ENCODE measurements at regions not wholly inside any gene's neighbourhood (a gene's known extent, or its start where the extent isn't known, plus 50 kb on each side); places are given as distances from the start of the nearest gene placed in this dataset.

DNA sequence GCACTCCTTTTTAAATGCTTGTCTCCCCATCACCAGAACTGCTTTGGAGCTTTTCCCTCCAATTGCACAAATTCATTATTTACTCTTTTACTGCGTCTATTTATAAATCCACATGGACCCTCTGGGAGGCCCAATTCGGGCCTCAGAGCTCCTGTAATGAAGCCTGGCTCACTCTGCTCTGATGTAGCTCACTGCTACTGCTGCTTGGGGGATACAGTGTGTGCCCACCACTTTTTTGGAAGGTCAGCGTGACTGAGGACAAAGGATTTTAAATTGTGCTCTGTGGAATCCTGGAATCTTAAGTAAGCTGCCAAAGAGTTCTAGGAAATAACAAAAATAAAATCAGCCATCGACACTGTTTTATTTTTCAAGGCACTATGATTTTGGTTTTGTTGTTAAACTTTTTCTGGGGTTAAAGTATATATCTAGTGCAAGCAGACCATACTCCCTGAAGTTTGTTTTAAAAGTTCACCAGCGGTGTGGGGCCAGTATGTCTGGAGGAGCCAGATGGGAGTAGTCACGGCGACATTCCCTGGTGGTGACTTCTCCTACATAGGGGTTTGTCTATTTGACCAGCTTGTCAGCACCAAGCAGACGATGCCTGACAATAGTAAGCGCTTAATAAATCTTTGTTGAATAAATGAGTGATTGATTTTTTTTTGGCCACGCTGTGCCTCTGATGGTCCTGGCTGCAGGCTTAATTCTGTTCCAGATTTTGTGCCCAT lies 142.8 kb downstream of the TMEM38B start:
- no peak overlapping the region for H3K27ac ChIP-seq
- no peak for TF ChIP-seq ZFX (IDR thresholded peaks at IDR 0.05; ENCODE audit: borderline replicate concordance)
- TF ChIP-seq, protein P1, sequence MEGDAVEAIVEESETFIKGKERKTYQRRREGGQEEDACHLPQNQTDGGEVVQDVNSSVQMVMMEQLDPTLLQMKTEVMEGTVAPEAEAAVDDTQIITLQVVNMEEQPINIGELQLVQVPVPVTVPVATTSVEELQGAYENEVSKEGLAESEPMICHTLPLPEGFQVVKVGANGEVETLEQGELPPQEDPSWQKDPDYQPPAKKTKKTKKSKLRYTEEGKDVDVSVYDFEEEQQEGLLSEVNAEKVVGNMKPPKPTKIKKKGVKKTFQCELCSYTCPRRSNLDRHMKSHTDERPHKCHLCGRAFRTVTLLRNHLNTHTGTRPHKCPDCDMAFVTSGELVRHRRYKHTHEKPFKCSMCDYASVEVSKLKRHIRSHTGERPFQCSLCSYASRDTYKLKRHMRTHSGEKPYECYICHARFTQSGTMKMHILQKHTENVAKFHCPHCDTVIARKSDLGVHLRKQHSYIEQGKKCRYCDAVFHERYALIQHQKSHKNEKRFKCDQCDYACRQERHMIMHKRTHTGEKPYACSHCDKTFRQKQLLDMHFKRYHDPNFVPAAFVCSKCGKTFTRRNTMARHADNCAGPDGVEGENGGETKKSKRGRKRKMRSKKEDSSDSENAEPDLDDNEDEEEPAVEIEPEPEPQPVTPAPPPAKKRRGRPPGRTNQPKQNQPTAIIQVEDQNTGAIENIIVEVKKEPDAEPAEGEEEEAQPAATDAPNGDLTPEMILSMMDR (IDR thresholded peaks at IDR 0.05), result no peak

GRCh38 chr9:105841562-105841961 lies 147.2 kb downstream of the TMEM38B start:
- no peak overlapping the region for H3K27ac ChIP-seq
- TF ChIP-seq, protein P1 (IDR thresholded peaks at IDR 0.05), result no peak
- no peak for TF ChIP-seq ZFX (IDR thresholded peaks at IDR 0.05; ENCODE audit: borderline replicate concordance)

- no peak for TF ChIP-seq ZFX (IDR thresholded peaks at IDR 0.05; ENCODE audit: borderline replicate concordance)
- TF ChIP-seq, protein P1 (IDR thresholded peaks at IDR 0.05), result peak; percentile 89
- no peak overlapping the region for H3K27ac ChIP-seq
These were observed 147.8 kb downstream of the TMEM38B start for GRCh38 chr9:105842023-105842644.

GRCh38 chr9:105846825-105847224 lies 152.5 kb downstream of the TMEM38B start:
- TF ChIP-seq, protein P1 (IDR thresholded peaks at IDR 0.05), result no peak
- no peak for TF ChIP-seq ZFX (IDR thresholded peaks at IDR 0.05; ENCODE audit: borderline replicate concordance)
- H3K27ac ChIP-seq, result no peak overlapping the region

DNA sequence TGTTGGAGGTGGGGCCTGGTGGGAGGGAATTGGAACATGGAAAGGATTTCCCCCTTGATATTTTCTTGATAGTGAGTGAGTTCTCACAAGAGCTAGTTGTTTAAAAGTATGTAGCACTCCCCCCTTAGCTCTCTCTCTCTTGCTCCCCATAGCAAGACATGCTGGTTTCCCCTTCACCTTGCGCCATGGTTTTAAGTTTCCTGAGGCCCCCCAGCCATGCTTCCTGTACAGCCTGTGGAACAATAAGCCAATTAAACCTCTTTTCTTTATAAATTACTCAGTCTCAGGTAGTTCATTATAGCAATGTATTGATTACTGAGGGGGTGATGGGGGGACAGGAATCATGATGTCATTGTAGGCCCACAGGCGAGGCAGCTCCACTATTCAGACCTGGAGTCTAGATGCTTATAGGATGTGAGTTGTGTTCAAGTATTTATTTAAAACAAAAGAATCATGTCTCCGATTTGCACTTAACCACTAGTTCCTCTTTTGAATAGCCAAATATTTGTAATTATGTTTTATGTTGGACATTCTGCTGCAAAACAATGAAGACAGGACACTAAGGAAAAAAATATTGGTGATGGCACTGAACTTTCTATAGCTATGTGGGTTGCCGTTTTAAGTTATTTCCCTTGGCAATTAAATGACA lies 156.6 kb downstream of the TMEM38B start:
- no peak overlapping the region for H3K27ac ChIP-seq
- TF ChIP-seq, protein P1 (IDR thresholded peaks at IDR 0.05), result no peak
- TF ChIP-seq ZFX (IDR thresholded peaks at IDR 0.05; ENCODE audit: borderline replicate concordance), result no peak

DNA sequence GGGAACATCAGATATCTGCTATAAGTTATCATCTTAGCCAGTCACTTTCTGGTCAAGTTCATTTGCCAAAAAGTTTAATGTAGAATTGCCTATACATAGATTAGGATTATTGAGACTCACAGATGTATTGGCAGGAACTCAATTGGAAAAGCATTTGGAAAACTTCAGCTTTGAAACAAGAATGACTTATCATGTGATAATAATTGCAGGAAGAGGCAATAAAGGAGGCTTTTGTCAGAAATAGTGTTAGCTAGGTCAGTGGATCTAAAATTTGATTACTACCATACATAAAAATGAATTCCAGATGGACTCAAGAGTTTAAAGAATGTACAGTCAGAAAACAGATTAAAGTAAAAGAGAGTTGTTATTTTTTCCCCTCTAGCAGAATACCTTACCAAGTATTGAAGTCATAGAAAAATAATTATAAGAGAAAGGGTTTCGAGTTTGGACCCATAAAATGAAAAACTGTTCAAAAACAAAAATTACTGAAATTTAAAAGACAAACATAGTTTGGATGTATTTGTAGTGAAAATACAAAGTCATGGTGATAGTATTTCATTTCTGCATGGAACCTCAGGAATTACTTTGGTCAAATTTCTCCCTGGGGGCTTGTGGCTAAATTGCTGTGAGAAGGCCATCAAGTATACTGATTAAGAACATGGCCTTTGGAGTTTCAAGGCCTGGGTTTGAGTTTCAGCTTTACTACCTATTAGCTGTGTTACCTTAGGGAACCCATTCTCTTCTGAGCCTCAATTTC lies 159.9 kb downstream of the TMEM38B start:
- H3K27ac ChIP-seq, result no peak overlapping the region

More for the DNA sequence above, 159.9 kb downstream of the TMEM38B start:
- TF ChIP-seq ZFX (IDR thresholded peaks at IDR 0.05; ENCODE audit: borderline replicate concordance), result no peak
- TF ChIP-seq, protein P1 (IDR thresholded peaks at IDR 0.05), result no peak

Measured in 22Rv1 (cell line).